WERI-Rb-1 (cell line): ENCODE measurements at regions not wholly inside any gene's neighbourhood (a gene's known extent, or its start where the extent isn't known, plus 50 kb on each side); places are given as distances from the start of the nearest gene placed in this dataset.

ENCODE experiments used
- DNase-seq: peaks from one replicate; pipeline ENCODE4 v3.0.0-alpha.2; 2020
- H3K27ac ChIP-seq: fragments of 250-450 bp; sonication (Bioruptor Pico); 2 replicates; pipeline ENCODE4 v1.5.1; 2020; ENCODE audit warnings: mild to moderate bottlenecking, moderate library complexity
- H3K27me3 ChIP-seq: fragments of 250-450 bp; sonication (Bioruptor Pico); 2 replicates; pipeline ENCODE4 v1.5.1; 2021; ENCODE audit warnings: mild to moderate bottlenecking, low read depth, moderate library complexity; ENCODE audit not compliant: insufficient read depth, severe bottlenecking
- H3K36me3 ChIP-seq: fragments of 250-450 bp; sonication (Bioruptor Pico); 2 replicates; pipeline ENCODE4 v1.5.1; 2020; ENCODE audit warnings: mild to moderate bottlenecking, moderate library complexity
- H3K4me3 ChIP-seq: 2 replicates; pipeline ENCODE4 v1.5.1; 2011; ENCODE audit warnings: low read depth, mild to moderate bottlenecking, control low read depth, low read length
- H3K9me3 ChIP-seq: fragments of 250-450 bp; sonication (Bioruptor Pico); 2 replicates; pipeline ENCODE4 v1.5.1; 2021; ENCODE audit warnings: mild to moderate bottlenecking, moderate library complexity; ENCODE audit not compliant: severe bottlenecking
- TF ChIP-seq, protein P1 (sequence below): IDR thresholded peaks from 2 replicates; pipeline ENCODE4 v1.5.1; 2011; ENCODE audit warnings: low read depth, mild to moderate bottlenecking, control low read depth, inconsistent platforms, low read length

DNA sequence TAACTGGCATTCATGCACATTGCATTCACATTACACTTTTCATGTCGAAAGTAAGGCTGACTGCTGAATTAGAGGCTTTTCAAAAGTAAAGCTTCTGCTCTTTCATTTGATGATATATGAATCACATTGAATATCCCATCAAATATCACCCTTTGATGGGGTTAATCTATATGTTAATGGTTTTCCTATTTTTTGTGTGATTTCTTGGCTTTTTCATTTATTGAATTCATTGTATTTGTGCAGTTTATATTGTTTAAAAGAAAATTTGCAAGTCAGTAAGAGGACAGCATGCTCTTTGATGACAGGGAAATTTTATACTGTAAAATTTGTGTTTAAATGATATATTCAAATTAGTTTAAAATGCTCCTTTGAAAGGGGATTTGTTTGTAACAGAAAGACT lies 344.1 kb downstream of the PCDH10 start:
- H3K27ac ChIP-seq, result no peak overlapping the region
- H3K4me3 ChIP-seq, result no peak overlapping the region
- H3K36me3 ChIP-seq, result no peaks in the 10 kb centered on the region
- H3K27me3 ChIP-seq, result no peaks in the 10 kb centered on the region
- TF ChIP-seq, protein P1, sequence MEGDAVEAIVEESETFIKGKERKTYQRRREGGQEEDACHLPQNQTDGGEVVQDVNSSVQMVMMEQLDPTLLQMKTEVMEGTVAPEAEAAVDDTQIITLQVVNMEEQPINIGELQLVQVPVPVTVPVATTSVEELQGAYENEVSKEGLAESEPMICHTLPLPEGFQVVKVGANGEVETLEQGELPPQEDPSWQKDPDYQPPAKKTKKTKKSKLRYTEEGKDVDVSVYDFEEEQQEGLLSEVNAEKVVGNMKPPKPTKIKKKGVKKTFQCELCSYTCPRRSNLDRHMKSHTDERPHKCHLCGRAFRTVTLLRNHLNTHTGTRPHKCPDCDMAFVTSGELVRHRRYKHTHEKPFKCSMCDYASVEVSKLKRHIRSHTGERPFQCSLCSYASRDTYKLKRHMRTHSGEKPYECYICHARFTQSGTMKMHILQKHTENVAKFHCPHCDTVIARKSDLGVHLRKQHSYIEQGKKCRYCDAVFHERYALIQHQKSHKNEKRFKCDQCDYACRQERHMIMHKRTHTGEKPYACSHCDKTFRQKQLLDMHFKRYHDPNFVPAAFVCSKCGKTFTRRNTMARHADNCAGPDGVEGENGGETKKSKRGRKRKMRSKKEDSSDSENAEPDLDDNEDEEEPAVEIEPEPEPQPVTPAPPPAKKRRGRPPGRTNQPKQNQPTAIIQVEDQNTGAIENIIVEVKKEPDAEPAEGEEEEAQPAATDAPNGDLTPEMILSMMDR, result no peak
- DNase-seq, result no peak
- no peaks in the 10 kb centered on the region for H3K9me3 ChIP-seq

DNA sequence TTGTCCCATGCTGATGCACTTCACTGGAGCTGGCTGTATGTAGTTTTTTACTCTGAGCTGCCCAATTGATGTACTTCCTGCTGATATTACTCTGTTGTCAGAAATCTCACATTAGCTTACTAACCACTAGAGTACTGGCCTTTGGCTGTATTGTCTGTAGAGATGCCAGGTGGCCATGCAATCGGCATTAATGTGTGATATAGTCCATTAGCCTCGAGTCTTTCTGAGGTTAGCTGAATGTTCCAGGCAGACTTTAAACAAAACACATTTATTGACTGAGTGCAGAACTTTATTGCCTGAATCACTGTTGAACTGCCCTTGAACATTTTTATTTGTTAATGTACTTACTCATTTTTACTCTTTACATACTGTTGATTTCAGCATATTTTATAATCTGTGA lies 335.2 kb downstream of the PCDH10 start:
- Histone ChIP-seq H3K9me3 (no peaks in the 10 kb centered on the region), H3K36me3 (no peaks in the 10 kb centered on the region), H3K4me3 (no peak overlapping the region), H3K27me3 (no peaks in the 10 kb centered on the region), H3K27ac (no peak overlapping the region)
- TF ChIP-seq, protein P1, result no peak
- DNase-seq, result no peak

- Histone ChIP-seq H3K36me3 (no peaks in the 10 kb centered on the region), H3K4me3 (no peak overlapping the region), H3K9me3 (no peaks in the 10 kb centered on the region), H3K27me3 (no peaks in the 10 kb centered on the region), H3K27ac (no peak overlapping the region)
- TF ChIP-seq, protein P1, result peak; percentile 43
- peak; percentile 15 for DNase-seq
Measured at GRCh38 chr4:133483600-133484246, 334.6 kb downstream of the PCDH10 start.

GRCh38 chr4:133476063-133476462 lies 327.0 kb downstream of the PCDH10 start:
- Histone ChIP-seq H3K4me3 (no peak overlapping the region), H3K9me3 (no peaks in the 10 kb centered on the region), H3K36me3 (no peaks in the 10 kb centered on the region), H3K27me3 (no peaks in the 10 kb centered on the region), H3K27ac (no peak overlapping the region)
- TF ChIP-seq, protein P1, result no peak
- no peak for DNase-seq

- TF ChIP-seq, protein P1, result no peak
- no peak for DNase-seq
Measured at GRCh38 chr4:133474501-133474900, 325.4 kb downstream of the PCDH10 start.

GRCh38 chr4:133472244-133472643 lies 323.1 kb downstream of the PCDH10 start:
- H3K27me3 ChIP-seq, result no peaks in the 10 kb centered on the region
- TF ChIP-seq, protein P1, result no peak
- no peaks in the 10 kb centered on the region for H3K36me3 ChIP-seq
- no peak overlapping the region for H3K4me3 ChIP-seq
- DNase-seq, result no peak
- no peaks in the 10 kb centered on the region for H3K9me3 ChIP-seq
- no peak overlapping the region for H3K27ac ChIP-seq

More at GRCh38 chr4:133474501-133474900, 325.4 kb downstream of the PCDH10 start:
- Histone ChIP-seq H3K36me3 (no peaks in the 10 kb centered on the region), H3K27me3 (no peaks in the 10 kb centered on the region), H3K9me3 (no peaks in the 10 kb centered on the region), H3K27ac (no peak overlapping the region), H3K4me3 (no peak overlapping the region)
